ENCODE measurements at regions not wholly inside any gene's neighbourhood (a gene's known extent, or its start where the extent isn't known, plus 50 kb on each side); places are given as distances from the start of the nearest gene placed in this dataset.

DNA sequence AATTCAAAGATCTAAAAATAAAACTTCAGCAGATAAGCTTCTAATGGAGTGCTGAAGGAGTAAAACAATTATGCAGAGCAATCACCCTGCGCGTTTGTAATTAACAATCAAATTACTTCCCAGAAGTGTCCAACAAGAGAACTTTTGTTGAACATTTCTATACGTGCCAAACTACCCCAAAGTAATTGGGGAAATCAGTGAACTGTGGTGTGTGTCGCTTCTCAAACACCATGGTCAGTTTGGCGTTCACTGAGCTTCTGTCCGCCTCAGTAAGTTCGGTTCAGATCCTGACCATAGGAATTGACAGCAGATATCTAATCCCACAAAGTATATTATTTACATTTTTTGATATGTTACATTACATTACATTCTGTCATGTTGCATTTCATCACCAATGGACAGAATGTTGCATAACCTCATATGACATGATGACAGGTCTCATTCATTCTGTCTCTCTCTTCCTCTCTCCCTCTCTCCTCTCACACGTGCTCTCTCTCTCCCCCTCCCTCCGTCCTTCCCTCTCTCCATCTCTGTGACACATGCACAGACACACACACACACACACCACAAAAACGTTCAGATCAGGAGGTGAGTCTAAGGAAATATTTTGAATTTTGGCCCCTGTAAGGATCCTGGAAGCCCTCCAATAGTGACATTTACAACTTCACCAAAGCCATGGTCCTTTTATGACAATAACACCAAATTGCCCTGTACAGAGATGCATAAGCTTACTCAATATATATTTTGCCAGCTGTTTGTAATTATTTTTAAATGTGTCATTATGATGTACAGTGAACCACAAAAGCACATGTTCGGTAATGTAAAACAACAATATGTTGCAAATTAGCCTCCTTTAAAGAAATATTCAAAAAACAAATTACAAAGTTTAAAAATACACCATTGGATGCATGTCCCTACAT lies 269.2 kb downstream of the FIGN start:
- H3K27me3 Mint-ChIP-seq (ENCODE audit: low read depth), result peaks cover 6% of the 10 kb centered on the region
- H3K36me3 Mint-ChIP-seq (ENCODE audit: low read depth), result no peaks in the 10 kb centered on the region
- H3K9me3 Mint-ChIP-seq, result no peaks in the 10 kb centered on the region
- no peak overlapping the region for H3K27ac Mint-ChIP-seq
- H3K4me1 Mint-ChIP-seq, result peaks cover 34% of the 10 kb centered on the region
- H3K4me3 Mint-ChIP-seq, result no peak overlapping the region
- TF ChIP-seq CTCF (IDR thresholded peaks at IDR 0.05; ENCODE audit: unreplicated experiment in 3 of 3), result no peak

DNA sequence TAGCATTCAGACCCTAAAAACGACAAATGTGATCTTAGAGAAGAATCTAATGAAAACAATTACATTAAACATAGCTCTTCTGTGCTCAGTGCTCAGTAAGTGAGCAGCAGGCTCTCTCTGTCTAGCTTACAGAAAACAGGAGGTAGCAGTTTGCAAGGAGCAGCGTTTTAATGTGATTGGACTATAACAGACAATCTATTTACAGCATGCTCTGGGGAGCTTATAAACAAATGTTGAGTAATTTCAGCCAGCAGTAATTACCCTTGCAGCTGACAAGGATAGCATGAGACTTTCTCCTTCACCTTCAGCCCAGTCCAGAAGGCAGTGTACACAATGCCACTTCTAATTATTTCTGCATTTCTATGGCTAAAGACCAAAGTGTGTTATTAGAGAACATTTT lies 270.4 kb downstream of the FIGN start:
- TF ChIP-seq CTCF (IDR thresholded peaks at IDR 0.05; ENCODE audit: unreplicated experiment in 3 of 3), result no peak
- Mint-ChIP-seq H3K4me3 (no peak overlapping the region), H3K4me1 (peaks cover 34% of the 10 kb centered on the region), H3K9me3 (no peaks in the 10 kb centered on the region), H3K36me3 (ENCODE audit: low read depth) (no peaks in the 10 kb centered on the region), H3K27me3 (ENCODE audit: low read depth) (peaks cover 6% of the 10 kb centered on the region), H3K27ac (no peak overlapping the region)

- Mint-ChIP-seq H3K4me1 (peaks cover 23% of the 10 kb centered on the region), H3K27me3 (ENCODE audit: low read depth) (no peaks in the 10 kb centered on the region), H3K36me3 (ENCODE audit: low read depth) (no peaks in the 10 kb centered on the region), H3K27ac (no peak overlapping the region), H3K4me3 (no peak overlapping the region), H3K9me3 (no peaks in the 10 kb centered on the region)
- no peak for TF ChIP-seq CTCF (IDR thresholded peaks at IDR 0.05; ENCODE audit: unreplicated experiment in 3 of 3)
Measured at GRCh38 chr2:163463411-163463810, 272.4 kb downstream of the FIGN start.

- TF ChIP-seq CTCF (IDR thresholded peaks at IDR 0.05; ENCODE audit: unreplicated experiment in 3 of 3), result no peak
- no peaks in the 10 kb centered on the region for H3K27me3 Mint-ChIP-seq (ENCODE audit: low read depth)
- H3K36me3 Mint-ChIP-seq (ENCODE audit: low read depth), result no peaks in the 10 kb centered on the region
- H3K27ac Mint-ChIP-seq, result no peak overlapping the region
- H3K9me3 Mint-ChIP-seq, result no peaks in the 10 kb centered on the region
- H3K4me1 Mint-ChIP-seq, result peaks cover 23% of the 10 kb centered on the region
- H3K4me3 Mint-ChIP-seq, result no peak overlapping the region
Measured at GRCh38 chr2:163462993-163463392, 272.8 kb downstream of the FIGN start.

- H3K27ac Mint-ChIP-seq, result no peak overlapping the region
- no peaks in the 10 kb centered on the region for H3K36me3 Mint-ChIP-seq (ENCODE audit: low read depth)
- peaks cover 4% of the 10 kb centered on the region for H3K4me1 Mint-ChIP-seq
- no peak for TF ChIP-seq CTCF (IDR thresholded peaks at IDR 0.05; ENCODE audit: unreplicated experiment in 3 of 3)
- no peaks in the 10 kb centered on the region for H3K27me3 Mint-ChIP-seq (ENCODE audit: low read depth)
- no peak overlapping the region for H3K4me3 Mint-ChIP-seq
- H3K9me3 Mint-ChIP-seq, result no peaks in the 10 kb centered on the region
Measured at GRCh38 chr2:163459986-163460385, 275.8 kb downstream of the FIGN start.

Measured in nephron (organoid).